8988T (cell line): ENCODE measurements at regions not wholly inside any gene's neighbourhood (a gene's known extent, or its start where the extent isn't known, plus 50 kb on each side); places are given as distances from the start of the nearest gene placed in this dataset.

ENCODE experiments used
- DNase-seq: peaks from one replicate; pipeline ENCODE4 v3.0.0; 2011

DNA sequence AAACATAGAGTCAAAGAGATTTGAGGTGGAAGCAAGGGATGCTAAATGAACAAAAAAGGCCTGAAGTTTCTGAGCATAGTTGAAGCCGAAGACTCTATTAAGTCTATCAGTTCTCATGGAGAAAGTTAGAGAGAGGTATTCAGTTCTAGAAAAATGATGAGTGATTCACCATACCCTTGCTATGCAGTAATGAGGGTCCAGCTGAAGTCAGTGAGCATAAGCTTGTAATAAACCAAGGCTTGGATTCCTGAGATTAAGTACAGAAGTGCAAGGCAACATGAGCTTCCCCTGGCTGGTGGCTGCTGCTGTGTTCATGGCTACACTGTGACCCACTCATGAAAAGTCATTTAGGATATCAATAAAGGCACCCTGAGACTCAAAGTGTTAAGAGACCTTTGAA, 129.7 kb upstream of the MTAP start:
- DNase-seq = no peak

DNA sequence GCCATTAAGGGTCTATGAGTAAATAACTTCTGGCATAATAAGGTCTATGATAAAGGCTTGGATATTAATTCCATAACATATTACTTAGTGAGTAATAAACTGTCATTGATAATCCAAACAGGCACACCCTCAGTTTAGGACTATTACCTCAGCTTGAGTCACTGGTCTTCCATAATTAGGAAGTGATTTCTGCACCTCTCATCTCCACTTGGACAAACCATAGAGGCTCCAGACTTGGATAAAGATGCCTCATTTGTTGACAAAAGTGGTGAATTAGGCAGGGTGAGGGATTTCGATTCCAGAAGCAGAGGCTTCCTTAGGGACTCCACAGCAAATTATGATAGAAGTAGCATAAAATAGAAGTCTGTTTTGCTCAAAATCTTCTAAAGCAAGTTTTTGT, 127.5 kb upstream of the MTAP start:
- DNase-seq = no peak

DNA sequence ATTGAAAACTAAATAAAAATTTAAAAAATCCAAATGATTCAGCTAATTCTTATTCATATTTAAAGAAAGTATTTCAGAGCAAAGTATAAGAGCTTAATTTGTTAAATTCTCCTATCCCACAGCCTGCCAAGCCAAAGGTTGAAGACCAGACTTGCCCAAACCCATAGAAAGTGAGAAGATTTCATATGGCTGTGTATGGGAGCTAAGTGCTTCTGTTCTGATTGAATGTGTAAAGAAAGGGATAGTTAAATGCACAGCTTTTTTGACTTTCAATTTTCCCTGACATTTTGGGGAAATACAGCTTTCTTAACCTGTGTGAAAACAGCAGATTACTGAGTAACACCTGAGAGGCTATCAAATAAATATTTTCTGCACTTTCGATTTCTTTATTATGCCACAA, 125.0 kb upstream of the MTAP start:
- no peak for DNase-seq

DNA sequence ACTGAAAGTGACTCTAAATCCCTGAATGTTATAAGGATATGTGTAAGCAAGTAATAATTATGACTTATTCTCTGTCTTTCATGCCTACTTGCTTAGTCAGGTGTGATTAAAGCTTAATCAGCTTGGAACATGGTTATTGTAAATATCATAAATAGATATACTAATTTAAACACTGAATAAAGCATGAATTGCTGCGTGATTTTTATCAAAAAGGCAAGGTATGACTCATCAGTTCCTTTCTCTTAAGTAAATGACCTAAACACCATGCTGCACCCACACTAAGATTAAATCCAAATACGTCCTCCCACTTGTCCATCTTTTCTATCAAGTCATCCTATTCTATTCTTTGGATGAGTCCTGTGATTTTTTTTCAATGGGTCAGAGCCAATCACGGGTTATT, 124.6 kb upstream of the MTAP start:
- no peak for DNase-seq

DNA sequence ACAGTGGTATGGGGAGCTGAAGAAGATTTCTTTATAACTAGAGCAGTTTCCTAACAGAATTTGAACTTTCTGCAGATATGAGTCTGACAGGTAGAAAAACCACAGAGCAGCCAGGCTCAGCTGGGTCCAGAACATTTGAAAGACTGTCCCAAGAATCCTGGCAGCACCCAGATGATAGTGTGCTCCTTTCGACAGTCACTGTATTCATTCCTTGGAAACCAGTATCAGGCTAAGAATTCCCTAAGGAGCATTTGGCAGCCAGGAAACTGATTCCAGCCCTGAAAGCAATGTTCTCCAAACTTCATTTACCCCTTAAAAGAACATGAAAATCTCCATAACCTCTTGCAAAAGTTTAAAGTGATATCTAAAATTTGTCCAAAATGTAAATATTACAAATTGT, 123.0 kb upstream of the MTAP start:
- DNase-seq = no peak

DNA sequence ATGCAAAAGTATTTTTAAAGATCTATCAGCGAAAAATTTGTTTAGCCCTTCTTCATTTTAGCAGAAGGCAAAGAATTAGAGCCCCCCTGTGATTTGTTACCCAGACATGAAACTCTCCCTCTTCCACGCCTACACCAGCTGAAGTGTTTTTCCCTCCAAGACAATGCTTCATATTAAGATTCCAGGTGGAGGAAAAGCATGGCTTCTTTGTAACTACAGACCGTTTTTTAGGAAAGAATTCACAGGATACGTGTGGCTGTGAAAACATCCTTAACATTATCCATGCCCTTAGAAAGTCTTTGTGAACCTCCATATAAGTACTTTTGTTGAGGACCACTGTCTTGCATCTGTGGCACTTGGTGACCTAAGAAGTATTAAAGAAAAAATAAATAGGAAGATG, 121.8 kb upstream of the MTAP start:
- no peak for DNase-seq

DNA sequence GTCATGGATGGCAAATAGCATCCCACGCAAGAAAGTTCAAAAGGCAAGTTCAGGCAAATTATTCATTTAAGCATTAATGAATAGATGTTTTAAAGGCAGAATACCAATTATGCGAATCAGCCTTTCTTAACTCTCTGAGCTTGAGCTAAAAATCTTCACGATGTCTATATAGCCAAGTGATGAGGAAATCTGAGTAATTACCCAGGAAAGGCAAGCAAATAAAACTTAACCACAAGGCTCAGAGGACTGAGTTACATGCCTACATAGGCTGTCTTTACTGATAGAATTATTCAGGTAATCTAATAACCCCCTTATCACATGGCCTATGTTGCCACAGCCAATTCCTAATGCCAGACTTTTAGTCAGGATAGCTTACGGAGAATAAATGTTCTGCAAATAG, 120.8 kb upstream of the MTAP start:
- DNase-seq = no peak

DNA sequence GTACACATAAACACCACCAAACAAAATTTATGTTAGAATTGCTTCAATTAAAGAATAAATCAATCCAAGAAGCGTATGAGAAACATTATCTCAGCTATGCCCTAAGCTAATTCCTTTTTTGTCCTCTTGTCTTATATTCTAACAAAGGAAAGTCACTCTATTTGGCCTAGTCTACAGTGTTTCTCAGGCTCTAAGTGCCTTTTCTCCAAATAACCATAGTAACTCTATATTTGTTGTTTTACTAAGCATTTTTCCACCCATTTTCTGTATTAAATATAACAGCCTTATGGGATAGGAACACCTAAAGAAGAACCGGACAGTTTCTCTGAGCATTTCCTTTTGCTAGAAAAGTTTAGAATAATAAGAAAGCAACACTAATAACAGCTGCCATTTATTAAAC, 120.1 kb upstream of the MTAP start:
- no peak for DNase-seq

DNA sequence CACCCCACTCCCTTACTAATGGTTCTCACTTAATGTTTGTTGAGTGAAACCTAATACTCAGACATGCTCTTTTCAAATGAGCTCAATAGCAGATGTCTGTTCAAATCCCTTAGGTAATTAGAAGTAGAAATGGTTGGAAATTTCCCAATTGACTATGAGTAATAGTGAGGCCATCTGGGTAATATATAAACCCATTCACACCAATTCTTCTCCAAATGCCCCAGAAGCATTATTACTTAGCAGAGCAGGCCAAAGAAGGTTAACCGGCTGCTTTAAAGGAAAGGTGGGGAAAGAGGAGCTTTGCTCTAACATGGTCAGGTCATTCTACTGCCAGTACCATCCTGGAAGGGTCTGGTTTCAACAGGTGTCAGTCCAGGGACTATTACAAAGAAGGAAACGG, 119.5 kb upstream of the MTAP start:
- no peak for DNase-seq

DNA sequence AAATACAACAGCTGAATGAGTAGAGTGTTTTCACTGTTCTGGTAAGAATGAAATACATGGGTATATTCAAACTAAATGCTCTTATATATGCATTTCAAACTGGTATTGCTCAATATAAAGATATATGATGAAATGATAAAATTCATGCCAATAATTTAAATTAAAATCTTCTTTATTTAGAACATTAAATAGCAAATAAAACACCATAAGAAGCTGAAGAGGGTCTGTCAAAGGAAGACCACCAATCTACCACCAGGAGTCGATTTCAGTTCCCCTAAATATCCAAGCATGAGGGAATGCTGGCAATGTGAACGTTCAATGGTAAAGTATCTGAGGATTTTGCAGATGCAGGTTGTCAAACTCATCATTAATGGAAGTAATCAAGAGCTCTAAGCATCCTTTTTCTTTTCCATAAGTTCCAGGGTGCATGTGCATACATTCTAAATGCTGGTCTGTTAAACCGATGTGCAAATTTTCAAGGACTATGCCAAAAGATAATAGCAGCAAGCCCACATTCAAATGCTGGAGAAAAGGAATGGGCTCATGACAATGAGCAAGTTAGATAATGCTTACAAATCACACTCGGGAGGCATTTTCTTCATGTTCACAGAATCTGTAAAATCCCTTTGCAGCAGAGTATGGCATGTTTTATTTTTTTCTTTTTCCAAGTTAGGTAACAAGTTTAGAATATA, 118.8 kb upstream of the MTAP start:
- DNase-seq = no peak

DNA sequence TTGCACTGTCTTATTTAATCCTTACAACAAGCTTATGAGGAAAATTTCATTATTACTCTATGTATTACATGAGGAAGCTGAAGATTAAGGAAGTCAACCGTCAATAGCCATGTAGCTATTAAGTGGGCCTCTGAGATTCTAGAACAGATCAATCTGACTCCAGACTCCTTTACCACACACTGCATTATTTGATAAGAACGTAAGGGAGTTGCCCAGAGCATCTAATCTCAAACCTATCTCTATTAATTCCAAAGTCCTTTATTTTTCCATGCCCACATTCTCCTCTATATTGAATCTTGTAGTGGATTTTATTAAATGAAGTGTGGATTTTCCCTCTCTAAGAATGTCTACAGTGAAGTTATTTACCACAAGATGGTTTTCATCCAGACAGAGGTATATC, 118.2 kb upstream of the MTAP start:
- DNase-seq = no peak

DNA sequence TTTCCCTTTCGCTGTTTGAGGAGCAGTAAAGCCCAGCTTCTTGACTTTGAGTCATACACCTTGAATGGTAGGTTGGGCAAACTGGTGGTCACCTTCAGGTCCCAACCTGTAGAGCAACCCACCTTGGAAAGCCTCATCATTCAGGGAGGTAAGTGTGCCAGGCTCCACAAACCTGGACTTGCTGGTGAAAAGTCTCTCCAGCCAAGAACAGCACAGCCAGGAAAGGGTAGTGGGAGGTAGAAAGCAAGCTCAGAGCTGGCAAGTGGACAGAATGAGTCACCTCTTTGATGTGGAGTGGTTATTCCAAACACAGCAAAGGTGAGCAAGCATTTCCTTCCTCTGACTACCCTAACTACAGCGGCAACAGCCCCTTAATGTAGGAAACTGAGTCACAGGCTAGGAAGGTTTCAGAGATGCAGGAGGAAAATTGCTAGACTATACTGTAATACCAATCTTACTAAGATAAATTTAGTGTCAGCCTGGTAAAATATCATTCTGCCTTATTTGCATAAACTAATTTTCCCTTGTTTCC, 117.5 kb upstream of the MTAP start:
- DNase-seq = no peak

DNA sequence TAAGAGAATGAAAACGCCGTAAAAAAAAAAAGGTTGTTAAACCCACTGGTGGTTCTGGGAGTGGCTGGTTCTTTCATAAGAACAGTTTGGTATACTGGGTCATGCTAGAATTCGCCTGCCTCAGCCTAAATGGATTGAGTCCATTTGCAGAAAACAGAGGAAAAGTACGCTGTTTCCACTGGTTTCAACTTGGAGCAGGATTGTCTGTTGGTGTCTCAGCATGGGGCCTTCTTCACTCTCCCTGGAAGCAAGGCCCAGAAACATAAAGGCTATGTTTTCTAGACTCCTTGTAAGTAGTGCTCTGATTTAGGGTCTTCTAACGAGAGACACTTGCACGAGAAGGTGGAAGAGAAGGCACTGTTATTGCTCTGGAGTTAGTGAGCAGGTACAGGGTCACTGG, 116.9 kb upstream of the MTAP start:
- no peak for DNase-seq

DNA sequence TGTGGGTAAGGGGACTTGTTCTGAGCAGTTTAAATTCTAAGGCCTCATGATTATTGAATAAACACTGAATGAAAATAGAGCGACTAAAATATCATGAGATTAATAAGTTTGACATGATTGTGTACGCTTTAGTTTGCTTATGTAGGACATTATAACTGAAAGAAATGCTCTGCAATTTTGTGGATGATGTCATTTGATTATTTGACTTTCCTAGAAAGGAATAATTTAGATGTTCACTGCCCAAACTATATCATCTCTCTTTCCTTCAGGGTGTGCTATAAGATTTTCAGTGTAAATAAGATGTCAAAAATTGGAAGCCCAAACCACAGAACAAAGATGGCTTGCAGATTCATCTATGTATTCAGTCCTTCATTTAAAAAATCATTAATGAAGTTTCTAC, 115.7 kb upstream of the MTAP start:
- no peak for DNase-seq

DNA sequence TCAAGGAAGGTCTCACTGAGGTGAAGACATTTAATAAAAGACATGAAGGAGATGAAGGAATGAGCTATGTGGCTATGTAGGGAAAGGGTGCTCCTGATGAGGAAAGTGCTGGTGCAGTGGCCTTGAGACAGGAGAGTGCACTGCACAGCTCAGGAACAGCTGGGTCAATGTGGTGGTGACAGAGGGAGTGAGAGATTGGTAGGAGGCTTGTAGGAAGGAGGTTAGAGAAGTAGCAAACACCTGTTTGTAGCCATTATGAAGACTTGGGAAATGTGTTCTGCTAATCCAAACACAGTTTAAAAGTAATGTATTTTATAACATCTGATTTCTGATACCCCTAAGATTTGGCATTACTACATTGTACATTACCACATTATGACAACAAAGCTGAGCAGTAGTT, 115.1 kb upstream of the MTAP start:
- no peak for DNase-seq

DNA sequence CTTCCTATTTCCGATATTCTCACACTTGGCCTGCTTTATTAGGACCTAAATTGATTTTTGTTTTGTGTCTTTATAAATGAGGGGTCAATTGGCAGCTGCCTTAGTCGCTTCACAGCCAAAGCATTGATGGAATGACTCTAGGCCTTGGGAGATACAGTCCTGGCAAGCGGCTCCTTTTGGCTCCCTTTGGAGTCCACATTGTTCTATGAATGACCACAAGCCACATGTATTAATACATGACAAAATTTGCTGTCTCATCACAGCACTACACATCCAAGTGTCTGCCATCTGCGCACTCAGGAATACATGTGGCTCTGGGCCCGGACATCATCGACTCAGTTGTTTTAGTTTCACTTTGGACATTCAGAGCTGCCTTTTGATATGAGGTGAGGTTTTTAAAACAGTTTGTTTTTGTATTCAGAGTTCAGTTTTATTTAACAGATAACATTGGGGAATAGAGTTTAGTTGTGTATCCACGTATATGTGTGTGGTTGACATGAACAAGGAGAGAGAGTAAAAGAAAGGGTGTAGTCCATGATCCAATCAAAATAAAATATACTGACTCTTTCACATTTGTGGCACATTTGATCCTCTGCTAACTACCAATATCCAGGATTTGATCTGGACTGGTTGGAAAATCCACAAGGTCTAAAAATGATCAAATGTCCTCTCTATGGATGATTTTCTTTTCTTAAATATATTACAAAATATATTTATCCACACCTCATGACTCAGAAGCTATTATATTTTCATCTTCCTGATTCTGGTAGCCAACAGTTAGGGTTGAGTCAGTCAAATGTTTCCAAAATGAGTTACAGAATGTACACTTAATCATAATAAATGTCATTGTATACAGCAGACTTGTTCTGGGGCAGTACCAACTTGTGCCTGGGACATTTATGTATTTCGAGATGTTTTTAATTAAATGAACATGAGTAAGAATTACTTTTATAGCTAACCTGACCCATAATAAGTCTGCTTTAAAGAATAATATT, 114.0 kb upstream of the MTAP start:
- no peak for DNase-seq

DNA sequence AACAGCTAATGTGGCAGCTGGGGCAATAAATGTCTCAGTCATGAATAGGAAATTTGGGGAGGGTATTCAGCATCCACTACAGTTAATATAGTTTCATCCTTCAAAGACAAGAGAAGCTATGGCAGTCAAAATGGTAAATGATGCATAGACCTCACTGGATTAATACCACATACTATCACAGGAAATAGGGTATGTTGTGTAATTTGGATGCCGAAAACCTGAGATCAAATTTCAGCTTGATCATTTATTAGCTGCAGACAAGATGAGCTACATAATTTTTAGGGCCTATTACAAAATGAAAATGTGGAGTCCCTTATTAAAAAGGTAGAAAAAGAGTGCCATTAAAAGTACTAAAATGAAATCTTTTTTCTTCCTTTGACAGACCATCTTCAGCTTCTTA, 112.6 kb upstream of the MTAP start:
- DNase-seq = no peak

DNA sequence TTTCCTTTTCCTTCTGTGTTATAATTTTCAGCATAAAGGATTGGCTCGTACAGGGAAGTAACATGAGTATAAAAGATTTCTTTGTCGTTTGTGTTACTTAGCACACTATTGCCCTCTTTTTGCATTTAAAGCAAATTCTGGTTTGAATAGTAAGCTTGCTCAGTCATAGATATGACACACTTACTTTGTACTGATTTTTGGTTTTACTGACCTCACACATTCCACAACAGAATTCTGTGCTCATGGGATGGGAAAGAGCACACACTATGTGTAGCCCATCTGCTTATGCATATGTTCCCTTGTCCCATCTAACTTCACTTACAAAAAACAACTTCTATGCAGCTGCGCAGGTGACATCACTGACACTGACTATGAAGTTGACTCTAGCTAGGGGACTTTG, 111.9 kb upstream of the MTAP start:
- no peak for DNase-seq

DNA sequence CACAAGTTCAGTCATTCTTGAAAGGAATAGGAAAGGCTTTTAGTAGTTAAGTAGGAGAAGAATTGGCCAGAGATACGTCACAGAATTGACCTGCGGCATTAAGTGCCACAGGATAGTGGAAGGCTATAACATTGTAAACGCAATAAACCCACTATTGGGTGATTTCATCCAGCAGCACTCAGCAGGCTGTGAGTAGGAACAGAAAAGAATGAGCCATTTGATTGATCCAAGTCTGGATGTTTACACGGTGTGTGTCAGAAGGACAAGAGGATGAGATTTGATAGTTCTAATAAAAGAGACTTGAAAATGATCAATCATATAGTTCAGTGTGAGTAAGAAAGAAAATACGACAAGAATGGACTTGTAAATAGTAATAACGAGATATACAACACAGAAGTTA, 110.0 kb upstream of the MTAP start:
- DNase-seq = no peak

DNA sequence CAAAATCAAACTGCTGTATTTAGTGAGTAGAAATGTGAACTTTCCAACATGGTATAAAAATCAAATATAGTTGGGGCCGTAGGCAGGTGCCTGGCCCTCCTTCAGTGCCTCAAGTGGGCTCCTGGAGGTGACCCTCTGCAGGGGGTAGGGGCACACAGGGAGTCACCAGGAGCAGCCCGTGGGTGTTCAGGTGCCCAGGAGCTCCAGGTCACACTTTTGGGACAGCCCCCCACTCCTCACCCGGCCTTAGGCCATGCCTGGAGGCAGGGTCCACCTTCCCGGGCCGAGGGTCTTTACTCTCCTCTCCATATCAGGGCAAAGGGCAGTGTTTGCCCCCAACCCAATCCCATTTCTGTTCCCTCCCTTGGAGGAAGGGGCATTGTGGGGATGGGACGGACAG, 108.0 kb upstream of the MTAP start:
- no peak for DNase-seq

DNA sequence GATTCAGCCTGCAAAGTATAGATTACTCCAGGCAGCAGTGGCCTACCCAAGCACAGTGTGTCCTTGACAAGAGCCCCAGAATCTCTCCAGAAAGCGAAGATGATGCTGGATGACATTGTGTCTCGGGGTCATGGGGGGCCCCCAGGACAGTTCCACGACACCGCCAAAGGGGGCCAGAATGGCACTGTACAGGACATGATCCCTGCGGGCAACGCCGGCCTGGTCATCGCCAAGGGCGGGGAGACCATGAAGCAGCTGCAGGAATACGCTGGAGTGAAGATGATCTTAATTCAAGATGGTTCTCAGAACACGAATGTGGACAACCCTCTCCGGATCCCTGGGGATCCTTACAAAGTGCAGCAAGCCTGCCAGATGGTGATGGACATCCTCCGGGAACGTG, 107.0 kb upstream of the MTAP start:
- no peak for DNase-seq

DNA sequence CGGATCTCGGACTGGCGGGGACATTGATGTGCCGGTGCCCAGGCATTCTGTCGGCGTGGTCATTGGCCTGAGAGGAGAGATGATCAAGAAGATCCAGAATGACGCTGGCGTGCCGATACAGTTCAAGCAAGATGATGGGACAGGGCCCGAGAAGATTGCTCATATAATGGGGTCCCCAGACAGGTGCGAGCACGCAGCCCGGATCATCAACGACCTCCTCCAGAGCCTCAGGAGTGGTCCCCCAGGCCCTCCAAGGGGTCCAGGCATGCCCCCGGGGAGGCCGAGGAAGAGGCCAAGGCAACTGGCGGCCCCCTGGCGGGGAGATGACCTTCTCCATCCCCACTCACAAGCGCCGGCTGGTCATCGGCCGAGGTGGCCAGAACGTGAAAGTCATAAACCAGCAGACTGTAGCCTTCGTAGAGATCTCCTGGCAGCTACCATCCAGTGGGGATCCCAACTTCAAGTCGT, 106.5 kb upstream of the MTAP start:
- no peak for DNase-seq

DNA sequence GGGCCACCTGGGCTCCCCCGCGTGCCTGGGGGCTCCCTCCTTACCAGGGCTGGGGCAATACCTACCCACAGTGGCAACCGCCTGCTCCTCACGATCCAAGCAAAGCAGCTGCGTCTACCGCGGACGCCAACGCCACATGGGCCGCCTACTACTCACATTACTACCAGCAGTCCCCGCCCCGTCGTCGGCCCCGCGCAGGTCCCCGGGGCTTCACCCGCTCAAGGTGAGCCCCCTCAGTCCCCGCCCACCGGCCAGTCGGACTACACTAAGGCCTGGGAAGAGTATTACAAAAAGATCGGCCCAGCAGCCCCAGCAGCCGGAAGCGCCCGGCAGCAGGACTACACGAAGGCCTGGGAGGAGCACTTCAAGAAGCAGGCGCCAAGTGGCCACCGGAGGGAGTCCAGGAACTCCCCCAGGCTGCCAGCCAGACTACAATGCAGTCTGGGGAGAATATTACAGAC, 106.0 kb upstream of the MTAP start:
- DNase-seq = peak; percentile 36

DNA sequence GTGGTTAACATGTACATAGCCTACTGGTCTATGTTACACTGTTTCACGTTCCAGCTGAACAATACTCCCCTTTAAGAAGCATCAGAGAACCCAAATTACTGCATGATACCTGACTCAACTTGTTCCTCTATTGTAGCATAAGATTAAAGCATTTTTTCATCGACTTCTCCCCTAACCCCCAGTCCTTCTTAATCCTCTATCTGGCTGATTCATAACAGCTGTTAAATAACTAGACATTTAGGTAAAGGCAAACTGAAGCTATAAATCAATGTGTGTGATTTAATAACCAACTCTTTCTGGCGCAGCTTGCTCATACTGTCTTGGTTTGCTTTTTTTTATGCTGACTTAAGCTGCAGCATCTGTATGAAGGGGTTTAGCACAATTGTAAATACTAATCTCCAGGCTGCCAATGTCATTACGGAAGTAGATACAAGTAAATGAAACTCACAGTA, 94.2 kb upstream of the MTAP start:
- no peak for DNase-seq
